ENCODE measurements at regions not wholly inside any gene's neighbourhood (a gene's known extent, or its start where the extent isn't known, plus 50 kb on each side); places are given as distances from the start of the nearest gene placed in this dataset.

DNA sequence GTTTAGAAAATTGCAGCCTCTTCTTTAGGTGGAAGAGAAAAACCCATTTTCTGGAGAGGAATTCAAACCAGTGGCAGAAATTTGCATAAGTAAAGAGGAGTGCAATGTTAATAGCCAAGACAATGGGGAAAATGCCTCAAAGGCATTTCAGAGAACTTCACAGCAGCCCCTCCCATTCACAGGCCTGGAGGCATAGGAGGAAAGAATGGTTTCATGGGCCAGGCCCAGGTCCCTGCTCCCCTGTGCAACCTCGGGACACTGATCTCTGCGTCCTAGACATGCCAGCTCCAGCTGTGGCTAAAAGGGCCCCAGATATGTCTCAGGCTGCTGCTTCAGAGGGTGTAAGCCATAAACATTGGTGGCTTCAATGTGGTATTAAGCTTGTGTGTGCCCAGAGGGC is 161.8 kb upstream of the CENPE start:
- TF ChIP-seq, protein P1, sequence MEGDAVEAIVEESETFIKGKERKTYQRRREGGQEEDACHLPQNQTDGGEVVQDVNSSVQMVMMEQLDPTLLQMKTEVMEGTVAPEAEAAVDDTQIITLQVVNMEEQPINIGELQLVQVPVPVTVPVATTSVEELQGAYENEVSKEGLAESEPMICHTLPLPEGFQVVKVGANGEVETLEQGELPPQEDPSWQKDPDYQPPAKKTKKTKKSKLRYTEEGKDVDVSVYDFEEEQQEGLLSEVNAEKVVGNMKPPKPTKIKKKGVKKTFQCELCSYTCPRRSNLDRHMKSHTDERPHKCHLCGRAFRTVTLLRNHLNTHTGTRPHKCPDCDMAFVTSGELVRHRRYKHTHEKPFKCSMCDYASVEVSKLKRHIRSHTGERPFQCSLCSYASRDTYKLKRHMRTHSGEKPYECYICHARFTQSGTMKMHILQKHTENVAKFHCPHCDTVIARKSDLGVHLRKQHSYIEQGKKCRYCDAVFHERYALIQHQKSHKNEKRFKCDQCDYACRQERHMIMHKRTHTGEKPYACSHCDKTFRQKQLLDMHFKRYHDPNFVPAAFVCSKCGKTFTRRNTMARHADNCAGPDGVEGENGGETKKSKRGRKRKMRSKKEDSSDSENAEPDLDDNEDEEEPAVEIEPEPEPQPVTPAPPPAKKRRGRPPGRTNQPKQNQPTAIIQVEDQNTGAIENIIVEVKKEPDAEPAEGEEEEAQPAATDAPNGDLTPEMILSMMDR (IDR thresholded peaks at IDR 0.05), result no peak
- TF ChIP-seq POLR2A (IDR thresholded peaks at IDR 0.05) (no peak), POLR2AphosphoS5 (IDR thresholded peaks at IDR 0.05) (no peak)

Data from transverse colon (tissue), 4 donors.